ENCODE measurements at regions not wholly inside any gene's neighbourhood (a gene's known extent, or its start where the extent isn't known, plus 50 kb on each side); places are given as distances from the start of the nearest gene placed in this dataset.

DNA sequence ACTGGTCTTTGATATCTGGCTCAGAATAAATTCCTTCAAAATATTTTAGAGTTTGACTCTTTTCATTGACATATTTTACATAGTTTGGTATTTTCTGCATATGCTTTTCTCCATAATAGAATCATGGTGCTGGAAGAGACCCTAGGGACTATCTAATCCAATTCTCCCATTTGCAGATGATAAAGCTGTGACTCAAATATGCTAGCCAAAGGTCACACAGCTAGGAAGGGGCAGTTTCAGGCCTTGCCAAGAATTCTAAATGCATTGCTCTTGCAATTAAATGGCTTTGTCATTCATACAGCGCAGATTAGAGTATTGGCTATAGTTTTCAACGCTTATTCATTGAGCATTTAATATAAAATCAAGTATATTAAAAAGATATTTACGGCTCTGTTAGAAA lies 374.1 kb upstream of the RASGEF1B start:
- dilution Hi-C loops (cut with MboI; ENCODE audit: extremely low pct_ligation_motif_present, low sequenced_read_pairs), result no loop called here
- Histone ChIP-seq H4K20me1 (ENCODE audit: control insufficient read depth, extremely low read depth, insufficient read depth, low read length) (no peaks in the 10 kb centered on the region), H3K9ac (ENCODE audit: control insufficient read depth, extremely low read depth, insufficient read depth, low read length) (no peak overlapping the region), H3K36me3 (ENCODE audit: control insufficient read depth in 2 of 2, extremely low read depth in 1 of 2, insufficient read depth in 2 of 2, low read length in 2 of 2) (no peaks in the 10 kb centered on the region), H3K4me3 (ENCODE audit: control insufficient read depth in 2 of 3, extremely low read depth in 1 of 3, insufficient read depth in 2 of 3, low read depth in 1 of 3, low read length in 3 of 3) (no peak overlapping the region), H3K4me1 (ENCODE audit: control insufficient read depth, extremely low read depth, insufficient read depth, low read length) (no peaks in the 10 kb centered on the region), H3K9me1 (ENCODE audit: control insufficient read depth, extremely low read depth, insufficient read depth, low read length) (no peaks in the 10 kb centered on the region), H3K4me2 (ENCODE audit: control insufficient read depth, extremely low read depth, insufficient read depth, low read depth, low read length) (no peak overlapping the region), H3K79me2 (ENCODE audit: control insufficient read depth, insufficient read depth, low read length) (no peaks in the 10 kb centered on the region), H3K27ac (ENCODE audit: control insufficient read depth, insufficient read depth, low read length) (no peak overlapping the region), H3K9me3 (ENCODE audit: control insufficient read depth, low read depth, low read length) (no peaks in the 10 kb centered on the region), H2AFZ (ENCODE audit: control insufficient read depth, low read length) (no peak overlapping the region), H3K27me3 (ENCODE audit: control insufficient read depth, extremely low read depth, insufficient read depth, low read length) (no peaks in the 10 kb centered on the region)
- no peak for DNase-seq (ENCODE audit: low read depth, low spot score)
- FAIRE-seq, result no peak
- TF ChIP-seq, protein P1, sequence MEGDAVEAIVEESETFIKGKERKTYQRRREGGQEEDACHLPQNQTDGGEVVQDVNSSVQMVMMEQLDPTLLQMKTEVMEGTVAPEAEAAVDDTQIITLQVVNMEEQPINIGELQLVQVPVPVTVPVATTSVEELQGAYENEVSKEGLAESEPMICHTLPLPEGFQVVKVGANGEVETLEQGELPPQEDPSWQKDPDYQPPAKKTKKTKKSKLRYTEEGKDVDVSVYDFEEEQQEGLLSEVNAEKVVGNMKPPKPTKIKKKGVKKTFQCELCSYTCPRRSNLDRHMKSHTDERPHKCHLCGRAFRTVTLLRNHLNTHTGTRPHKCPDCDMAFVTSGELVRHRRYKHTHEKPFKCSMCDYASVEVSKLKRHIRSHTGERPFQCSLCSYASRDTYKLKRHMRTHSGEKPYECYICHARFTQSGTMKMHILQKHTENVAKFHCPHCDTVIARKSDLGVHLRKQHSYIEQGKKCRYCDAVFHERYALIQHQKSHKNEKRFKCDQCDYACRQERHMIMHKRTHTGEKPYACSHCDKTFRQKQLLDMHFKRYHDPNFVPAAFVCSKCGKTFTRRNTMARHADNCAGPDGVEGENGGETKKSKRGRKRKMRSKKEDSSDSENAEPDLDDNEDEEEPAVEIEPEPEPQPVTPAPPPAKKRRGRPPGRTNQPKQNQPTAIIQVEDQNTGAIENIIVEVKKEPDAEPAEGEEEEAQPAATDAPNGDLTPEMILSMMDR (optimal IDR thresholded peaks at IDR 0.05 in 1 of 3, IDR thresholded peaks at IDR 0.05 in 1 of 3, conservative IDR thresholded peaks at IDR 0.05 in 1 of 3; ENCODE audit: extremely low read depth in 1 of 3, insufficient read depth in 2 of 3, low read length in 3 of 3), result no peak
- no peak for TF ChIP-seq EZH2 (IDR thresholded peaks at IDR 0.05; ENCODE audit: low read length)

DNA sequence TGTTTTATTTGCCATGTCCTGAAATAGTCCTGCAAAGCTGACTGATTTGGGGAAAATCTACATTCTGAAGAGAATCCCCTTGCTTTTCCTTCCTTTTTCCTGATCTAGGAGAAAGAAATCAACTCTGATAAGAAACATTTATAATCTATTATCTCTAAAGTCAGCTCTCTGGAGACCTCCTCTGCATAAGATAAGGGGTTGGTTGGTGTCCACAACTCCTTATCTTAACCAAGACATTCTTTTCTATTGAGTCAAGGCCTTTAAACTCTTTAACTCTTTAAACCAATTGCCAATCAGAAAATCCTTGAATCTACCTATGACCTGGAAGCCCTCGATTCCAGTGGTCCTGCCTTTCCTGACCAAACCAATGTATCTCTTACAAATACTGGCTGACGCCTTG lies 373.6 kb upstream of the RASGEF1B start:
- Histone ChIP-seq H3K79me2 (ENCODE audit: control insufficient read depth, insufficient read depth, low read length) (no peaks in the 10 kb centered on the region), H3K4me3 (ENCODE audit: control insufficient read depth in 2 of 3, extremely low read depth in 1 of 3, insufficient read depth in 2 of 3, low read depth in 1 of 3, low read length in 3 of 3) (no peak overlapping the region), H3K36me3 (ENCODE audit: control insufficient read depth in 2 of 2, extremely low read depth in 1 of 2, insufficient read depth in 2 of 2, low read length in 2 of 2) (no peaks in the 10 kb centered on the region), H3K27me3 (ENCODE audit: control insufficient read depth, extremely low read depth, insufficient read depth, low read length) (no peaks in the 10 kb centered on the region), H3K4me1 (ENCODE audit: control insufficient read depth, extremely low read depth, insufficient read depth, low read length) (no peaks in the 10 kb centered on the region), H3K9me3 (ENCODE audit: control insufficient read depth, low read depth, low read length) (no peaks in the 10 kb centered on the region), H3K9ac (ENCODE audit: control insufficient read depth, extremely low read depth, insufficient read depth, low read length) (no peak overlapping the region), H2AFZ (ENCODE audit: control insufficient read depth, low read length) (no peak overlapping the region), H3K4me2 (ENCODE audit: control insufficient read depth, extremely low read depth, insufficient read depth, low read depth, low read length) (no peak overlapping the region), H3K27ac (ENCODE audit: control insufficient read depth, insufficient read depth, low read length) (no peak overlapping the region), H4K20me1 (ENCODE audit: control insufficient read depth, extremely low read depth, insufficient read depth, low read length) (no peaks in the 10 kb centered on the region), H3K9me1 (ENCODE audit: control insufficient read depth, extremely low read depth, insufficient read depth, low read length) (no peaks in the 10 kb centered on the region)
- TF ChIP-seq, protein P1 (optimal IDR thresholded peaks at IDR 0.05 in 1 of 3, IDR thresholded peaks at IDR 0.05 in 1 of 3, conservative IDR thresholded peaks at IDR 0.05 in 1 of 3; ENCODE audit: extremely low read depth in 1 of 3, insufficient read depth in 2 of 3, low read length in 3 of 3), result no peak
- TF ChIP-seq EZH2 (IDR thresholded peaks at IDR 0.05; ENCODE audit: low read length), result no peak
- DNase-seq (ENCODE audit: low read depth, low spot score) (no peak), FAIRE-seq (no peak)
- dilution Hi-C loops (cut with MboI; ENCODE audit: extremely low pct_ligation_motif_present, low sequenced_read_pairs), result no loop called here

Measured in keratinocyte (primary cell).